Peyer's patch (tissue), 4 donors: ENCODE measurements at regions not wholly inside any gene's neighbourhood (a gene's known extent, or its start where the extent isn't known, plus 50 kb on each side); places are given as distances from the start of the nearest gene placed in this dataset.

ENCODE experiments used
- CTCF ChIP-seq, 6 experiments: fragments of 450-650 bp in 4 of 6; fragments of 200-600 bp in 2 of 6; sonication (generic) in 1 of 6; IDR thresholded peaks; one replicate each; pipeline ENCODE4 v1.5.1; 2017 to 2019; ENCODE audit warnings: antibody characterized with exemption in 6 of 6, mild to moderate bottlenecking in 3 of 6, moderate library complexity in 1 of 6
- POLR2A ChIP-seq, 2 donors: fragments of 450-650 bp; IDR thresholded peaks; one replicate each; pipeline ENCODE4 v1.5.1; 2017; ENCODE audit warnings: antibody characterized with exemption in 2 of 2, mild to moderate bottlenecking in 2 of 2, moderate library complexity in 2 of 2

- TF ChIP-seq POLR2A (IDR thresholded peaks at IDR 0.05) (no peak), CTCF (IDR thresholded peaks at IDR 0.05) (no peak)
Measured at GRCh38 chr2:126836761-126837679, 61.7 kb upstream of the TEX51 start.
